Peyer's patch (tissue), 4 donors: ENCODE measurements at regions not wholly inside any gene's neighbourhood (a gene's known extent, or its start where the extent isn't known, plus 50 kb on each side); places are given as distances from the start of the nearest gene placed in this dataset.

Source experiments
- DNase-seq, 3 donors: peaks; one replicate each; pipeline ENCODE4 v3.0.0-alpha.2; 2017 to 2019
- H3K27ac ChIP-seq, 4 donors: fragments of 200-600 bp; sonication (generic); one replicate each; pipeline ENCODE4 v1.5.1; 2016 to 2019
- H3K27me3 ChIP-seq, 2 donors: fragments of 200-600 bp; sonication (generic); one replicate each; pipeline ENCODE4 v1.5.1; 2019
- H3K36me3 ChIP-seq, 3 donors: fragments of 200-600 bp; sonication (generic); one replicate each; pipeline ENCODE4 v1.5.1; 2016 to 2019
- H3K4me1 ChIP-seq, 4 donors: fragments of 200-600 bp; sonication (generic); one replicate each; pipeline ENCODE4 v1.5.1; 2016 to 2019
- H3K4me3 ChIP-seq, 4 donors: fragments of 200-600 bp; sonication (generic); 1 replicate in 3 of 4; 2 replicates in 1 of 4; pipeline ENCODE4 v1.5.1; 2016 to 2019; ENCODE audit warnings: mild to moderate bottlenecking in 1 of 4
- H3K9me3 ChIP-seq, 4 donors: fragments of 200-600 bp; sonication (generic); one replicate each; pipeline ENCODE4 v1.5.1; 2016 to 2019; ENCODE audit warnings: mild to moderate bottlenecking in 1 of 4
- POLR2A ChIP-seq, 2 donors: fragments of 450-650 bp; IDR thresholded peaks; one replicate each; pipeline ENCODE4 v1.5.1; 2017; ENCODE audit warnings: antibody characterized with exemption in 2 of 2, mild to moderate bottlenecking in 2 of 2, moderate library complexity in 2 of 2
- TF ChIP-seq, protein P1 (sequence below), 6 experiments: fragments of 450-650 bp in 4 of 6; fragments of 200-600 bp in 2 of 6; sonication (generic) in 1 of 6; IDR thresholded peaks; one replicate each; pipeline ENCODE4 v1.5.1; 2017 to 2019; ENCODE audit warnings: antibody characterized with exemption in 6 of 6, mild to moderate bottlenecking in 3 of 6, moderate library complexity in 1 of 6

GRCh38 chr16:51629576-51629975 lies 478.5 kb upstream of the SALL1 start:
- Histone ChIP-seq H3K4me1 (no peaks in the 10 kb centered on the region), H3K4me3 (no peak overlapping the region), H3K9me3 (no peaks in the 10 kb centered on the region), H3K27ac (no peak overlapping the region), H3K36me3 (no peaks in the 10 kb centered on the region), H3K27me3 (no peaks in the 10 kb centered on the region)
- DNase-seq, result no peak
- no peak for TF ChIP-seq POLR2A (IDR thresholded peaks at IDR 0.05)
- TF ChIP-seq, protein P1, sequence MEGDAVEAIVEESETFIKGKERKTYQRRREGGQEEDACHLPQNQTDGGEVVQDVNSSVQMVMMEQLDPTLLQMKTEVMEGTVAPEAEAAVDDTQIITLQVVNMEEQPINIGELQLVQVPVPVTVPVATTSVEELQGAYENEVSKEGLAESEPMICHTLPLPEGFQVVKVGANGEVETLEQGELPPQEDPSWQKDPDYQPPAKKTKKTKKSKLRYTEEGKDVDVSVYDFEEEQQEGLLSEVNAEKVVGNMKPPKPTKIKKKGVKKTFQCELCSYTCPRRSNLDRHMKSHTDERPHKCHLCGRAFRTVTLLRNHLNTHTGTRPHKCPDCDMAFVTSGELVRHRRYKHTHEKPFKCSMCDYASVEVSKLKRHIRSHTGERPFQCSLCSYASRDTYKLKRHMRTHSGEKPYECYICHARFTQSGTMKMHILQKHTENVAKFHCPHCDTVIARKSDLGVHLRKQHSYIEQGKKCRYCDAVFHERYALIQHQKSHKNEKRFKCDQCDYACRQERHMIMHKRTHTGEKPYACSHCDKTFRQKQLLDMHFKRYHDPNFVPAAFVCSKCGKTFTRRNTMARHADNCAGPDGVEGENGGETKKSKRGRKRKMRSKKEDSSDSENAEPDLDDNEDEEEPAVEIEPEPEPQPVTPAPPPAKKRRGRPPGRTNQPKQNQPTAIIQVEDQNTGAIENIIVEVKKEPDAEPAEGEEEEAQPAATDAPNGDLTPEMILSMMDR (IDR thresholded peaks at IDR 0.05), result no peak

DNA sequence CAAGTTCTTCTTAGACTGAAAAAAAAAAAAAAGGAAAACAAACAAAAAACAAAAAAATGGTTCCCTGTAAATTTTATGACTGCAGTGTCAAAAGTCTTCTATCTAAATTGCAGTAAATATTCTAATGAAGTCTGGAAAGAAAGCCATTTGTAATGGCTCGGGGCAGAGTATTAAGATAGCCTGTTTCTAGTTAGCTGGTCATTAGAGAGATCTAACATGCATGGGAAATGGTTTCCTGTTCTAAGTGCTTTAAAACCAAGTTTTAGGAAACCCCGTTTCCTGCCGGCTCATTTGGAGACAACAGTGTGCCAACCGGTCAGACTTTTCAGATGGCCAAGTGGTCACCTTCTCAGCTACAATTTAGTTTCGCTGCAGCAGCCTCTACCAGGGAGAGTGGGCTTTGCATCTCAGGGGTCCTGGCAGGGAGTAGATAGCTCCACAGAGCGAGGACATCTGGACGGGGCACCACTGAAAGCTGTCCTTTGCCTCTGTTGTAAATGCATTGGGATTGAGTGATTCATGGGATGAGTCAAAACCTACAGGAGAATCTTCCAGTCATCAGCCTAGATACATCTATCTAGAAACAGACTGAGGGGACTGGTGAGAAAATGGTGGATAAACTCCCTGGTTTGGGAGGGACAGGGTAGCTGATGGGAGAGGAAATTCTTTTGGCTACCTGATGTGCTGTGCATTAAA lies 473.2 kb upstream of the SALL1 start:
- TF ChIP-seq, protein P1 (IDR thresholded peaks at IDR 0.05), result no peak
- no peak for TF ChIP-seq POLR2A (IDR thresholded peaks at IDR 0.05)
- no peaks in the 10 kb centered on the region for H3K4me1 ChIP-seq
- no peak for DNase-seq

GRCh38 chr16:51621610-51622009 lies 470.5 kb upstream of the SALL1 start:
- Histone ChIP-seq H3K36me3 (no peaks in the 10 kb centered on the region), H3K9me3 (no peaks in the 10 kb centered on the region), H3K27ac (no peak overlapping the region), H3K27me3 (no peaks in the 10 kb centered on the region), H3K4me1 (no peaks in the 10 kb centered on the region), H3K4me3 (no peak overlapping the region)
- TF ChIP-seq, protein P1 (IDR thresholded peaks at IDR 0.05), result no peak
- TF ChIP-seq POLR2A (IDR thresholded peaks at IDR 0.05), result no peak
- no peak for DNase-seq

More for the DNA sequence above, 473.2 kb upstream of the SALL1 start:
- H3K27ac ChIP-seq, result no peak overlapping the region
- no peaks in the 10 kb centered on the region for H3K36me3 ChIP-seq
- no peak overlapping the region for H3K4me3 ChIP-seq
- no peaks in the 10 kb centered on the region for H3K9me3 ChIP-seq
- no peaks in the 10 kb centered on the region for H3K27me3 ChIP-seq

GRCh38 chr16:51615141-51615540 lies 464.1 kb upstream of the SALL1 start:
- H3K4me1 ChIP-seq, result no peaks in the 10 kb centered on the region
- no peak overlapping the region for H3K27ac ChIP-seq
- no peaks in the 10 kb centered on the region for H3K9me3 ChIP-seq
- no peak for DNase-seq
- H3K27me3 ChIP-seq, result no peaks in the 10 kb centered on the region
- no peaks in the 10 kb centered on the region for H3K36me3 ChIP-seq
- TF ChIP-seq, protein P1 (IDR thresholded peaks at IDR 0.05), result no peak
- no peak for TF ChIP-seq POLR2A (IDR thresholded peaks at IDR 0.05)
- no peak overlapping the region for H3K4me3 ChIP-seq

GRCh38 chr16:51607201-51607651 lies 456.2 kb upstream of the SALL1 start:
- no peaks in the 10 kb centered on the region for H3K4me1 ChIP-seq
- H3K36me3 ChIP-seq, result no peaks in the 10 kb centered on the region
- no peaks in the 10 kb centered on the region for H3K9me3 ChIP-seq
- TF ChIP-seq POLR2A (IDR thresholded peaks at IDR 0.05), result no peak
- TF ChIP-seq, protein P1 (IDR thresholded peaks at IDR 0.05), result no peak
- H3K4me3 ChIP-seq, result no peak overlapping the region
- no peak for DNase-seq
- no peak overlapping the region for H3K27ac ChIP-seq
- no peaks in the 10 kb centered on the region for H3K27me3 ChIP-seq
